GM20431 (cell line): ENCODE measurements at regions not wholly inside any gene's neighbourhood (a gene's known extent, or its start where the extent isn't known, plus 50 kb on each side); places are given as distances from the start of the nearest gene placed in this dataset.
"Not testable (repeated sequence)": the region's sequence is repeated elsewhere in the genome, so short reads cannot be mapped to it uniquely, and the experiment has no call there.

Experiments
- in situ Hi-C: fragments of 300-500 bp; cut with MseI, MboI; formaldehyde crosslinking; loops from one replicate; pipeline ENCODE4 v1.15.0; 2020; ENCODE audit warnings: low sequenced_read_pairs; ENCODE audit not compliant: unreplicated experiment

- in situ Hi-C loops, result loop anchor here (25.0 kb wide), 1 partner anchor 421 kb away; the partner anchor contains the start of gene HOXD8
Observed at GRCh38 chr2:176558574-176559140, 289.4 kb downstream of the MTX2 start.

GRCh38 chr2:176560296-176560695, 291.1 kb downstream of the MTX2 start:
- in situ Hi-C loops, result loop anchor here (25.0 kb wide), 1 partner anchor 423 kb away; the partner anchor contains the start of gene HOXD8

GRCh38 chr2:176561706-176562105, 292.5 kb downstream of the MTX2 start:
- in situ Hi-C loops, result loop anchor here (25.0 kb wide), 1 partner anchor 424 kb away; the partner anchor contains the start of gene HOXD8

- in situ Hi-C loops, result loop anchor here (25.0 kb wide), 1 partner anchor 425 kb away; the partner anchor contains the start of gene HOXD8
Observed at GRCh38 chr2:176562359-176563078, 293.3 kb downstream of the MTX2 start.

- in situ Hi-C loops, result loop anchor here (25.0 kb wide), 1 partner anchor 428 kb away; the partner anchor contains the start of gene HOXD8
Observed at GRCh38 chr2:176565641-176566323, 296.5 kb downstream of the MTX2 start.

GRCh38 chr2:176566496-176566895, 297.3 kb downstream of the MTX2 start:
- in situ Hi-C loops, result loop anchor here (25.0 kb wide), 1 partner anchor 429 kb away; the partner anchor contains the start of gene HOXD8

GRCh38 chr2:176566961-176567360, 297.7 kb downstream of the MTX2 start:
- in situ Hi-C loops, result loop anchor here (25.0 kb wide), 1 partner anchor 430 kb away; the partner anchor contains the start of gene HOXD8

GRCh38 chr2:176567361-176567760, 298.1 kb downstream of the MTX2 start:
- in situ Hi-C loops, result loop anchor here (25.0 kb wide), 1 partner anchor 430 kb away; the partner anchor contains the start of gene HOXD8

GRCh38 chr2:176569574-176569973, 300.3 kb downstream of the MTX2 start:
- in situ Hi-C loops, result loop anchor here (25.0 kb wide), 1 partner anchor 432 kb away; the partner anchor contains the start of gene HOXD8

GRCh38 chr2:176573612-176574483, 304.6 kb downstream of the MTX2 start:
- in situ Hi-C loops, result loop anchor here (25.0 kb wide), 1 partner anchor 437 kb away; the partner anchor contains the start of gene HOXD8

GRCh38 chr2:176574484-176575236, 305.4 kb downstream of the MTX2 start:
- in situ Hi-C loops, result loop anchor here (25.0 kb wide), 1 partner anchor 437 kb away; the partner anchor contains the start of gene HOXD8

- in situ Hi-C loops, result no loop called here
Observed at GRCh38 chr2:176575237-176575744, 306.0 kb downstream of the MTX2 start.

GRCh38 chr2:176577054-176577453, 307.8 kb downstream of the MTX2 start:
- in situ Hi-C loops, result no loop called here

GRCh38 chr2:176578292-176578691, 309.1 kb downstream of the MTX2 start:
- in situ Hi-C loops, result not testable (repeated sequence)

GRCh38 chr2:176579608-176580007, 310.4 kb downstream of the MTX2 start:
- in situ Hi-C loops, result no loop called here

GRCh38 chr2:176581557-176582165, 312.4 kb downstream of the MTX2 start:
- in situ Hi-C loops, result no loop called here

- in situ Hi-C loops, result no loop called here
Observed at GRCh38 chr2:176582176-176582575, 312.9 kb downstream of the MTX2 start.

- in situ Hi-C loops, result no loop called here
Observed at GRCh38 chr2:176582990-176583481, 313.8 kb downstream of the MTX2 start.
